ENCODE measurements at regions not wholly inside any gene's neighbourhood (a gene's known extent, or its start where the extent isn't known, plus 50 kb on each side); places are given as distances from the start of the nearest gene placed in this dataset.

- TF ChIP-seq KDM2A (CRISPR knock-in tag; IDR thresholded peaks at IDR 0.05; ENCODE audit: borderline replicate concordance, low read depth) (no peak), ZFY (CRISPR knock-in tag; IDR thresholded peaks at IDR 0.05) (no peak), ZSCAN5A (CRISPR knock-in tag; IDR thresholded peaks at IDR 0.05; ENCODE audit: borderline replicate concordance) (no peak), SAFB2 (CRISPR knock-in tag; IDR thresholded peaks at IDR 0.05; ENCODE audit: borderline replicate concordance, low read depth) (no peak), PRPF4 (IDR thresholded peaks at IDR 0.05; ENCODE audit: low read depth, low read length, poor library complexity, severe bottlenecking) (no peak), MLLT10 (CRISPR knock-in tag; IDR thresholded peaks at IDR 0.05) (no peak), TAF15 (IDR thresholded peaks at IDR 0.05; ENCODE audit: low read depth, low read length, poor library complexity, severe bottlenecking) (no peak), ZNF232 (CRISPR knock-in tag; IDR thresholded peaks at IDR 0.05; ENCODE audit: borderline replicate concordance) (0 out of 2 replicates have a peak, but pooled peaks have one; percentile 2), ZSCAN22 (CRISPR knock-in tag; IDR thresholded peaks at IDR 0.05) (peak; percentile 81; the same call in 1 of the 2 replicates), NFIB (CRISPR knock-in tag; IDR thresholded peaks at IDR 0.05; ENCODE audit: borderline replicate concordance) (no peak), ZFP37 (CRISPR knock-in tag; IDR thresholded peaks at IDR 0.05; ENCODE audit: borderline replicate concordance) (no peak), ETS1 (CRISPR knock-in tag; IDR thresholded peaks at IDR 0.05) (no peak), ZNF501 (CRISPR knock-in tag; IDR thresholded peaks at IDR 0.05) (no peak), POLR2AphosphoS5 (IDR thresholded peaks at IDR 0.05; ENCODE audit: low read depth, low read length) (no peak; the same call in 1 of the 2 replicates), ZNF607 (CRISPR knock-in tag; IDR thresholded peaks at IDR 0.05; ENCODE audit: borderline replicate concordance) (0 out of 2 replicates have a peak, but pooled peaks have one; percentile 59), ATM (IDR thresholded peaks at IDR 0.05; ENCODE audit: borderline replicate concordance) (no peak), ZNF879 (CRISPR knock-in tag; IDR thresholded peaks at IDR 0.05) (no peak), MTA1 (CRISPR knock-in tag; IDR thresholded peaks at IDR 0.05; ENCODE audit: borderline replicate concordance) (no peak), SRSF9 (IDR thresholded peaks at IDR 0.05; ENCODE audit: borderline replicate concordance, insufficient read depth, low read depth, low read length, poor library complexity, severe bottlenecking) (no peak), ZNF703 (CRISPR knock-in tag; IDR thresholded peaks at IDR 0.05; ENCODE audit: borderline replicate concordance) (0 out of 2 replicates have a peak, but pooled peaks have one; percentile 38), ZBTB8A (CRISPR knock-in tag; IDR thresholded peaks at IDR 0.05; ENCODE audit: borderline replicate concordance, low read depth) (no peak), SRF (IDR thresholded peaks at IDR 0.05; ENCODE audit: low read depth, low read length) (no peak), SOX13 (IDR thresholded peaks at IDR 0.05) (no peak), SOX13 (CRISPR knock-in tag; conservative IDR thresholded peaks at IDR 0.05 in 1 of 2, IDR thresholded peaks at IDR 0.05 in 1 of 2) (no peak), ZNF235 (CRISPR knock-in tag; IDR thresholded peaks at IDR 0.05; ENCODE audit: borderline replicate concordance) (no peak), ZNF143 (CRISPR knock-in tag; IDR thresholded peaks at IDR 0.05) (no peak), ZMAT5 (CRISPR knock-in tag; IDR thresholded peaks at IDR 0.05; ENCODE audit: borderline replicate concordance, low read depth) (no peak)
Measured at GRCh38 chr20:17863209-17863576, 105.4 kb downstream of the SNX5 start (continued).

Data from HepG2 (cell line).